SJCRH30 (cell line): ENCODE measurements at regions not wholly inside any gene's neighbourhood (a gene's known extent, or its start where the extent isn't known, plus 50 kb on each side); places are given as distances from the start of the nearest gene placed in this dataset.
"Not testable (repeated sequence)": the region's sequence is repeated elsewhere in the genome, so short reads cannot be mapped to it uniquely, and the experiment has no call there.

Experiments used
- DNase-seq, 2 experiments: peaks; one replicate each; pipeline ENCODE4 v3.0.0-alpha.2; 2015 to 2020
- H3K27ac ChIP-seq: fragments of 250-450 bp; sonication (Bioruptor Pico); 2 replicates; pipeline ENCODE4 v1.5.1; 2020; ENCODE audit warnings: mild to moderate bottlenecking, moderate library complexity
- H3K27me3 ChIP-seq: fragments of 250-450 bp; sonication (Bioruptor Pico); 2 replicates; pipeline ENCODE4 v1.5.1; 2020; ENCODE audit warnings: mild to moderate bottlenecking, moderate library complexity
- H3K36me3 ChIP-seq: fragments of 250-450 bp; sonication (Bioruptor Pico); 2 replicates; pipeline ENCODE4 v1.5.1; 2020; ENCODE audit warnings: mild to moderate bottlenecking, moderate library complexity
- H3K4me1 ChIP-seq: fragments of 250-450 bp; sonication (Bioruptor Pico); 2 replicates; pipeline ENCODE4 v1.5.1; 2020; ENCODE audit warnings: mild to moderate bottlenecking, moderate library complexity
- H3K4me3 ChIP-seq: fragments of 250-450 bp; sonication (Bioruptor Pico); 2 replicates; pipeline ENCODE4 v1.5.1; 2020; ENCODE audit warnings: mild to moderate bottlenecking, moderate library complexity
- H3K9me3 ChIP-seq: fragments of 250-450 bp; sonication (Bioruptor Pico); replicated peaks from 2 replicates; pipeline ENCODE4 v1.5.1; 2020; ENCODE audit warnings: mild to moderate bottlenecking, moderate library complexity

DNA sequence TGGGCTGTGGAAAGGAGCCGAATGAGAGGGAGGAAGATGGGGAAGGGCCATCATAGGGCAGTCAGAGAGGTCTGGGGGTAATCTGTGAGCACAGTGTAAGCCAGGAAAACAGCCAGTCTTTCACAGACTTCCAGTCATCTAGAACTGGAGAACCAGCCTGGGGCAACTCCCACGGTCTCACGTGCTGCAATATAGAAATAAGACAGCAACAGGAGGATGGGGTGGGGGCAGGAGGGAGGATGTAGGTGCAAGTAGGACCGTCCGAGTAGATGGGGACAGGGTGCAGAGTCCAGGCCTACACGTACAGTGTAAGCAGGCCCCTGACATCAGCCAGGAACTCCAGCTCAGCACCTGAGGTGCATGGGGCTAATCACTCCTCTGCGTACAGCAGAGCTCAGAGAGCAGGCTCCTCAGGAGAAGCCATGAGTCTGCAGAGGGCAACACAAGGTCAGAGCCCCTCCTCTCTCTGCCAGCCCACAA is 58.2 kb upstream of the TNFAIP3 start:
- Histone ChIP-seq H3K27ac (no peak overlapping the region), H3K4me3 (no peak overlapping the region), H3K4me1 (no peaks in the 10 kb centered on the region), H3K36me3 (no peaks in the 10 kb centered on the region), H3K27me3 (no peaks in the 10 kb centered on the region), H3K9me3 (peaks cover 7% of the 10 kb centered on the region; the same call in 1 of the 2 replicates)
- DNase-seq: no peak

- not testable (repeated sequence) for DNase-seq, H3K9me3 ChIP-seq, H3K36me3 ChIP-seq, H3K4me1 ChIP-seq, H3K4me3 ChIP-seq, H3K27me3 ChIP-seq, H3K27ac ChIP-seq
Observed at GRCh38 chr6:137809895-137810553, 57.0 kb upstream of the TNFAIP3 start.

- Histone ChIP-seq H3K4me1 (no peaks in the 10 kb centered on the region; the same call in 1 of the 2 replicates), H3K27me3 (no peaks in the 10 kb centered on the region), H3K9me3 (peaks cover 10% of the 10 kb centered on the region; the same call in 1 of the 2 replicates), H3K27ac (no peak overlapping the region), H3K4me3 (no peak overlapping the region), H3K36me3 (no peaks in the 10 kb centered on the region)
- no peak for DNase-seq
Observed at GRCh38 chr6:137810554-137811120, 56.4 kb upstream of the TNFAIP3 start.

DNA sequence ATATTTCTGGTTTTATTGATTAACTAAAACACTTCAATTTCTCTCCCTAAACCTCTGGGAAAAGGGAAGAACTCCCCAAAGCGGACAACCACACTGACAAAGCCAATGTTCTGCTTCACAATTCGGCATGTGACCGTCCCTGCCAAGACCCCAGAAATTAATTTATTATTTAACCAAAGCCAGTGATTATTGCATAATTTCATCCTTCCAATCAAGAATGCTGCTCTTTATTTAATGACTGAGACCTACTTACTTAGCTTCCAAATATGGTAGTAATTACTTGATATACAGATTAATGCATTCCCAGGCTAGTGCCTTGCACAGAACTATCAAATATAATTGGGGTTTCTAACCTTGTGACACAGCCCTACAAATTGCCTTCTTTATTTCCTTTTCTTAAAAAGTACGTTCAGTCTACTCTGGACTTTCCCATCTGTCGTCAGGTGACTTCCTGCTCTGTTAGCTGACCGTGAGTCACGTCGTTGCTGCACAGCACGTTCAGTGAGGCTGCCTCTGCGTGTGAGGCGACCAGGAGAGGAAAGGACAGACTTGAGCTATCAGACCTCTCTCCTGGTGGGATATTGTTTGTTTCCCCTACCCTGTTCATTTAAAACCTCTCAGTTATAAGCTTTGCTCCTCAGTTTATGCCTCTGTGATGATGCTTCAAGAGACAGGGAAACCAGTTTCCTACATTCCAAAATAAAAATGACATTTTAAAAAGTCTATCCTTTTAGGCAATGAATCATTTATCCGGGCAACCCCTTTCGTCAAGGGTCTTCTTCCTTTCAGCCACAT is 55.7 kb upstream of the TNFAIP3 start:
- Histone ChIP-seq H3K27ac (no peak overlapping the region), H3K4me3 (no peak overlapping the region), H3K4me1 (peaks cover 5% of the 10 kb centered on the region), H3K36me3 (no peaks in the 10 kb centered on the region), H3K9me3 (peaks cover 10% of the 10 kb centered on the region; the same call in 1 of the 2 replicates), H3K27me3 (no peaks in the 10 kb centered on the region)
- no peak for DNase-seq

DNA sequence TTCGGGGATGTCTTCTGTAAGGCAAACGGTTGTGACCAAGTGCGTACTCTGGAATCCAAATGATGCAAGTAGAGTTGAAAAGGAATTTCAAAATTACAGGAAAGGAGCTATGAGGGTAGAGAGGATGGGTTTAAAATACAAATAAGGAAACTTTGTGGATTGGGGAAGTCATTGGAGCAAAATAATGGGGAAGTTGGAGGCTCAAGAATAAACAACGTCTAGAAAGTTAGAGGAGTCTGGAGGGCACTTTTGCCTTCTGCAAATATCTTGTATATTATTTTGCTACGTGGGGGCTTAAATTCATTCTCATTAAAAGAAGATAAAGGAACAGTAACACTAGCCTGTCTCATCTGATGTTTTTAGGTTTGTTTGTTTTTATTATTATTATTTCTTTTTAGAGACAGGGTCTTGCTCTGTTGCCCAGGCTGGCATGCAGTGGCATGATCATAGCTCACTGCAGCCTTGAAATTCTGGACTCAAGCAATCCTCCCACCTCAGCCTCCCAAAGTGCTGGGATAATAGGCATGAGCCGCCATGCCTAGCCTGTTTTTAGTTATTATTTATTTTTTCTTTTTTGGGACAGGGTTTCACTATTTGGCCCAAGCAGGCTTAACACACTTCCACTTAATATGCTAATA is 55.0 kb upstream of the TNFAIP3 start:
- Histone ChIP-seq H3K27me3 (no peaks in the 10 kb centered on the region), H3K27ac (no peak overlapping the region), H3K9me3 (peaks cover 10% of the 10 kb centered on the region; the same call in 1 of the 2 replicates), H3K4me1 (peaks cover 6% of the 10 kb centered on the region), H3K4me3 (no peak overlapping the region), H3K36me3 (no peaks in the 10 kb centered on the region)
- DNase-seq: no peak

GRCh38 chr6:137813308-137813970 is 53.6 kb upstream of the TNFAIP3 start:
- no peak for DNase-seq
- Histone ChIP-seq H3K36me3 (no peaks in the 10 kb centered on the region), H3K27me3 (no peaks in the 10 kb centered on the region), H3K9me3 (peaks cover 10% of the 10 kb centered on the region; the same call in 1 of the 2 replicates), H3K27ac (no peak overlapping the region), H3K4me1 (peaks cover 6% of the 10 kb centered on the region), H3K4me3 (no peak overlapping the region)

DNA sequence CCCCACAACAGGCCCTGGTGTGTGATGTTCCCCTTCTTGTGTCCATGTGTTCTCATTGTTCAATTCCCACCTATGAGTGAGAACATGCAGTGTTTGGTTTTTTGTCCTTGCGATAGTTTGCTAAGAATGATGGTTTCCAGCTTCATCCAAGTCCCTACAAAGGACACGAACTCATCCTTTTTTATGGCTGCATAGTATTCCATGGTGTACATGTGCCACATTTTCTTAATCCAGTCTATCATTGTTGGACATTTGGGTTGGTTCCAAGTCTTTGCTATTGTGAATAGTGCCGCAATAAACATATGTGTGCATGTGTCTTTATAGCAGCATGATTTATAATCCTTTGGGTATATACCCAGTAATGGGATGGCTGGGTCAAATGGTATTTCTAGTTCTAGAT is 53.0 kb upstream of the TNFAIP3 start:
- not testable (repeated sequence) for H3K4me1 ChIP-seq, H3K27ac ChIP-seq, H3K27me3 ChIP-seq, H3K4me3 ChIP-seq, DNase-seq, H3K36me3 ChIP-seq, H3K9me3 ChIP-seq

GRCh38 chr6:137815692-137816091 is 51.4 kb upstream of the TNFAIP3 start:
- peaks cover 10% of the 10 kb centered on the region; the same call in 1 of the 2 replicates for H3K9me3 ChIP-seq
- H3K4me1 ChIP-seq: peaks cover 14% of the 10 kb centered on the region
- no peak overlapping the region for H3K4me3 ChIP-seq
- H3K27ac ChIP-seq: no peak overlapping the region
- H3K36me3 ChIP-seq: no peaks in the 10 kb centered on the region
- no peaks in the 10 kb centered on the region for H3K27me3 ChIP-seq
- no peak for DNase-seq

DNA sequence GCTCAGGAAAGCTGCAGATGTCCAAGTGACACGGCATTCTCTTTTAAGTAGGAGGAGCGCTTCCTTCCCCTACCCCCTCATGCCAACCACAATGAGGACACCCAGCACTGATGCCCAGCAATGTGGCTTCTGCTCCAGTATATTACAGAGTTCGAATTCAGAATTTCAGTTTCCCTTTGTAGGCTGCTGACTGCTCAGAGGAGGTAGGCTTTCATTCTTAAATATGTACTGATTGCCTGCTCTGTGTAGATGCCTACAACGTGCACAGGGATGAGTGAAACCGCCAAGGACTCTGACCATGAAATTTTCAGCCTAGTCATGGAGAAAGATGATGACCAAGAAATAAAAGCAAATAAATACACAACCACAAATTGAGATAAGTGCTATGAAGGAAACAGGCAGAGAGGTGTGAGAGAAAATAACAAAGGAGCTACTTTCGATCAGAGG is 50.9 kb upstream of the TNFAIP3 start:
- Histone ChIP-seq H3K36me3 (no peaks in the 10 kb centered on the region), H3K9me3 (peaks cover 10% of the 10 kb centered on the region; the same call in 1 of the 2 replicates), H3K27me3 (no peaks in the 10 kb centered on the region), H3K4me1 (peaks cover 14% of the 10 kb centered on the region), H3K27ac (no peak overlapping the region), H3K4me3 (no peak overlapping the region)
- no peak for DNase-seq

GRCh38 chr6:137816688-137817618 is 50.1 kb upstream of the TNFAIP3 start:
- H3K4me3 ChIP-seq: no peak overlapping the region
- no peaks in the 10 kb centered on the region for H3K36me3 ChIP-seq
- no peaks in the 10 kb centered on the region for H3K27me3 ChIP-seq
- no peak for DNase-seq
- H3K27ac ChIP-seq: no peak overlapping the region
- peaks cover 17% of the 10 kb centered on the region for H3K4me1 ChIP-seq
- peaks cover 10% of the 10 kb centered on the region; the same call in 1 of the 2 replicates for H3K9me3 ChIP-seq
